Liver (tissue), 8 donors: ENCODE measurements at regions not wholly inside any gene's neighbourhood (a gene's known extent, or its start where the extent isn't known, plus 50 kb on each side); places are given as distances from the start of the nearest gene placed in this dataset.
A peak's percentile ranks its signal among the peaks of the same experiment; 100 is the strongest.

Experiments used
- DNase-seq: peaks from one replicate; pipeline ENCODE4 v3.0.0-alpha.2; 2017; ENCODE audit warnings: low spot score
- H3K27ac ChIP-seq, 2 donors: one replicate each; pipeline ENCODE4 v1.7.0; 2013; ENCODE audit warnings: inconsistent platforms in 2 of 2, low read length in 2 of 2, control low read depth in 1 of 2, low read depth in 1 of 2, mild to moderate bottlenecking in 1 of 2
- H3K27me3 ChIP-seq, 4 donors: one replicate each; pipeline versions ENCODE4 v1.6.1 to v1.7.0; 2013; ENCODE audit warnings: low read length in 3 of 4, inconsistent platforms in 1 of 4, mild to moderate bottlenecking in 1 of 4, moderate library complexity in 1 of 4; ENCODE audit not compliant: control insufficient read depth in 4 of 4, insufficient read depth in 4 of 4
- H3K36me3 ChIP-seq, 4 donors: one replicate each; pipeline versions ENCODE4 v1.6.1 to v1.7.0; 2013; ENCODE audit warnings: low read length in 3 of 4, mild to moderate bottlenecking in 3 of 4, low read depth in 1 of 4, moderate library complexity in 1 of 4; ENCODE audit not compliant: control insufficient read depth in 4 of 4, insufficient read depth in 3 of 4
- H3K4me1 ChIP-seq, 4 donors: one replicate each; pipeline versions ENCODE4 v1.6.1 to v1.7.0; 2013; ENCODE audit warnings: low read length in 3 of 4, mild to moderate bottlenecking in 3 of 4, moderate library complexity in 1 of 4; ENCODE audit not compliant: control insufficient read depth in 4 of 4, insufficient read depth in 4 of 4
- H3K4me3 ChIP-seq, 3 donors: one replicate each; pipeline versions ENCODE4 v1.6.1 to v1.7.0; 2013; ENCODE audit warnings: low read length in 3 of 3, control low read depth in 1 of 3, low read depth in 1 of 3, mild to moderate bottlenecking in 1 of 3
- H3K9ac ChIP-seq, 2 donors: one replicate each; pipeline ENCODE4 v1.7.0; 2013; ENCODE audit warnings: low read length in 2 of 2, mild to moderate bottlenecking in 2 of 2, moderate library complexity in 2 of 2, control low read depth in 1 of 2, low read depth in 1 of 2
- H3K9me3 ChIP-seq, 4 donors: one replicate each; pipeline versions ENCODE4 v1.6.1 to v1.7.0; 2013; ENCODE audit warnings: low read length in 3 of 4; ENCODE audit not compliant: control insufficient read depth in 4 of 4
- ATF3 ChIP-seq: IDR thresholded peaks from 2 replicates; pipeline ENCODE4 v1.6.1; 2016; ENCODE audit warnings: antibody characterized with exemption
- EGR1 ChIP-seq, 2 donors: IDR thresholded peaks; 2 replicates each; pipeline ENCODE4 v1.6.1; 2016 to 2018; ENCODE audit warnings: antibody characterized with exemption in 2 of 2, low read depth in 2 of 2
- FOXA1 ChIP-seq: IDR thresholded peaks from 2 replicates; pipeline ENCODE4 v1.6.1; 2016; ENCODE audit warnings: antibody characterized with exemption
- FOXA2 ChIP-seq: IDR thresholded peaks from 2 replicates; pipeline ENCODE4 v1.6.1; 2016; ENCODE audit warnings: antibody characterized with exemption
- GABPA ChIP-seq, 2 donors: IDR thresholded peaks in 1 of 2; conservative IDR thresholded peaks in 1 of 2; 2 replicates each; pipeline ENCODE4 v1.6.1; 2016; ENCODE audit warnings: antibody characterized with exemption in 2 of 2, mild to moderate bottlenecking in 1 of 2, moderate library complexity in 1 of 2
- HNF4A ChIP-seq, 2 donors: conservative IDR thresholded peaks; 2 replicates each; pipeline ENCODE4 v1.6.1; 2016; ENCODE audit warnings: antibody characterized with exemption in 2 of 2, mild to moderate bottlenecking in 2 of 2
- HNF4G ChIP-seq: IDR thresholded peaks from 2 replicates; pipeline ENCODE4 v1.6.1; 2016; ENCODE audit warnings: antibody characterized with exemption
- JUND ChIP-seq, 2 donors: IDR thresholded peaks; 2 replicates each; pipeline ENCODE4 v1.6.1; 2016; ENCODE audit warnings: antibody characterized with exemption in 2 of 2
- MAX ChIP-seq: IDR thresholded peaks from 2 replicates; pipeline ENCODE4 v1.6.1; 2016; ENCODE audit warnings: antibody characterized with exemption
- NR2F2 ChIP-seq: IDR thresholded peaks from 2 replicates; pipeline ENCODE4 v1.6.1; 2016; ENCODE audit warnings: antibody characterized with exemption
- RAD21 ChIP-seq, 2 donors: IDR thresholded peaks; 2 replicates each; pipeline ENCODE4 v1.6.1; 2016; ENCODE audit warnings: antibody characterized with exemption in 2 of 2, mild to moderate bottlenecking in 2 of 2
- REST ChIP-seq: IDR thresholded peaks from 2 replicates; pipeline ENCODE4 v1.6.1; 2016; ENCODE audit warnings: antibody characterized with exemption, mild to moderate bottlenecking
- RXRA ChIP-seq, 2 donors: IDR thresholded peaks; 2 replicates each; pipeline ENCODE4 v1.6.1; 2017 to 2018; ENCODE audit warnings: antibody characterized with exemption in 2 of 2, mild to moderate bottlenecking in 1 of 2
- SP1 ChIP-seq: IDR thresholded peaks from 2 replicates; pipeline ENCODE4 v1.6.1; 2018; ENCODE audit warnings: antibody characterized with exemption, mild to moderate bottlenecking
- TAF1 ChIP-seq: conservative IDR thresholded peaks from 2 replicates; pipeline ENCODE4 v1.6.1; 2016; ENCODE audit warnings: antibody characterized with exemption, mild to moderate bottlenecking
- YY1 ChIP-seq: IDR thresholded peaks from 2 replicates; pipeline ENCODE4 v1.6.1; 2016; ENCODE audit warnings: antibody characterized with exemption, mild to moderate bottlenecking
- ZBTB33 ChIP-seq: IDR thresholded peaks from 2 replicates; pipeline ENCODE4 v1.6.1; 2016; ENCODE audit warnings: antibody characterized with exemption
- WGBS: extraction: QIAGEN DNeasy Blood & Tissue Kit; methylation state at CpG from one replicate; pipeline ENCODE4 v1.1.7; 2013; 5-methylcytosine and 5-hydroxymethylcytosine counted together
- TF ChIP-seq, protein P1 (sequence below): fragments of 150-350 bp; IDR thresholded peaks from 2 replicates; pipeline ENCODE4 v1.5.1; 2017; ENCODE audit warnings: improper control_type of control experiment, low read depth, low read length; ENCODE audit not compliant: missing input control
- donor health status: healthy.
- donor health status: healthy.
- donor health status: healthy.
- donor health status: healthy.
- donor health status: healthy.

DNA sequence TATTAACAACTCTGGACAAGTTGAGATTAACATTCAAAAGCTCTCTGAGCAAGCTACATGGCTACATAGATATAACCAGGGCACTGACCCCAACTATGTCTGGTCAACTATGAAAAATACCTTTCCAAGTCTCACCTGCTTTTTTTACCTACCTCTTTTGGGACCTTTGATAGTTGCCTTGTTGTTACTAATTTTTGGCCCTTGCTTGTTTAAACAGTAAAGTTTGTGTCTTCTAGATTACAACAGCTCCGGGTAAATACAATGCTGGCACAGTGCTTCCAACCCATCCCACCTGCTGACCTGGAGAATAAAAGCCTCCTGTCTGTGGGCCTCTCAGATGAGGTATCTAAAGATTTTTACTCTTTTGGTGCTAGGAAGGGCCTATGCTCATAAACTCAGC is 1036.6 kb downstream of the NAALADL2 start:
- H3K27ac ChIP-seq: no peak overlapping the region
- TF ChIP-seq NR2F2 (no peak), YY1 (no peak), ZBTB33 (no peak), FOXA1 (peak; percentile 28), REST (no peak), HNF4G (no peak), RXRA (IDR thresholded peaks at IDR 0.05) (peak in 1 of 2 donors; percentile 57), SP1 (no peak), TAF1 (no peak), MAX (peak; percentile 31), GABPA (IDR thresholded peaks at IDR 0.05 in 1 of 2, conservative IDR thresholded peaks at IDR 0.05 in 1 of 2) (no peak), JUND (IDR thresholded peaks at IDR 0.05) (no peak), RAD21 (IDR thresholded peaks at IDR 0.05) (peak in 1 of 2 donors; percentile 25), HNF4A (conservative IDR thresholded peaks at IDR 0.05) (peak; percentile 25 to 60), FOXA2 (peak; percentile 64), ATF3 (no peak), EGR1 (IDR thresholded peaks at IDR 0.05; ENCODE audit: low read depth in 2 of 2) (no peak)
- TF ChIP-seq, protein P1, sequence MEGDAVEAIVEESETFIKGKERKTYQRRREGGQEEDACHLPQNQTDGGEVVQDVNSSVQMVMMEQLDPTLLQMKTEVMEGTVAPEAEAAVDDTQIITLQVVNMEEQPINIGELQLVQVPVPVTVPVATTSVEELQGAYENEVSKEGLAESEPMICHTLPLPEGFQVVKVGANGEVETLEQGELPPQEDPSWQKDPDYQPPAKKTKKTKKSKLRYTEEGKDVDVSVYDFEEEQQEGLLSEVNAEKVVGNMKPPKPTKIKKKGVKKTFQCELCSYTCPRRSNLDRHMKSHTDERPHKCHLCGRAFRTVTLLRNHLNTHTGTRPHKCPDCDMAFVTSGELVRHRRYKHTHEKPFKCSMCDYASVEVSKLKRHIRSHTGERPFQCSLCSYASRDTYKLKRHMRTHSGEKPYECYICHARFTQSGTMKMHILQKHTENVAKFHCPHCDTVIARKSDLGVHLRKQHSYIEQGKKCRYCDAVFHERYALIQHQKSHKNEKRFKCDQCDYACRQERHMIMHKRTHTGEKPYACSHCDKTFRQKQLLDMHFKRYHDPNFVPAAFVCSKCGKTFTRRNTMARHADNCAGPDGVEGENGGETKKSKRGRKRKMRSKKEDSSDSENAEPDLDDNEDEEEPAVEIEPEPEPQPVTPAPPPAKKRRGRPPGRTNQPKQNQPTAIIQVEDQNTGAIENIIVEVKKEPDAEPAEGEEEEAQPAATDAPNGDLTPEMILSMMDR: no peak
- no peak overlapping the region for H3K9ac ChIP-seq
- H3K36me3 ChIP-seq: no peaks in the 10 kb centered on the region
- no peaks in the 10 kb centered on the region for H3K9me3 ChIP-seq
- no peak overlapping the region for H3K4me3 ChIP-seq
- H3K27me3 ChIP-seq: no peaks in the 10 kb centered on the region
- peaks cover 5 to 8% (median 6%) of the 10 kb centered on the region in 4 donors for H3K4me1 ChIP-seq
- 30% methylated on average over 1 of the region's 1 CpG for WGBS
- no peak for DNase-seq
